A673 (cell line): ENCODE measurements at regions not wholly inside any gene's neighbourhood (a gene's known extent, or its start where the extent isn't known, plus 50 kb on each side); places are given as distances from the start of the nearest gene placed in this dataset.

Experiments
- EZH2 ChIP-seq: fragments of 200-600 bp; sonication (generic); IDR thresholded peaks from 2 replicates; pipeline ENCODE4 v1.6.1; 2017; ENCODE audit warnings: borderline replicate concordance, low read depth, mild to moderate bottlenecking, mixed read lengths, antibody characterized with exemption, low read length; ENCODE audit not compliant: poor library complexity, severe bottlenecking
- TF ChIP-seq, protein P1 (sequence below): fragments of 300-800, 200-600 bp; sonication (generic); conservative IDR thresholded peaks from 2 replicates; pipeline ENCODE4 v1.5.1; 2017; ENCODE audit warnings: low read depth, mild to moderate bottlenecking, antibody characterized with exemption, low read length, moderate library complexity, mixed read lengths

GRCh38 chr1:216793303-216793702 lies 70.1 kb upstream of the ESRRG start:
- TF ChIP-seq, protein P1, sequence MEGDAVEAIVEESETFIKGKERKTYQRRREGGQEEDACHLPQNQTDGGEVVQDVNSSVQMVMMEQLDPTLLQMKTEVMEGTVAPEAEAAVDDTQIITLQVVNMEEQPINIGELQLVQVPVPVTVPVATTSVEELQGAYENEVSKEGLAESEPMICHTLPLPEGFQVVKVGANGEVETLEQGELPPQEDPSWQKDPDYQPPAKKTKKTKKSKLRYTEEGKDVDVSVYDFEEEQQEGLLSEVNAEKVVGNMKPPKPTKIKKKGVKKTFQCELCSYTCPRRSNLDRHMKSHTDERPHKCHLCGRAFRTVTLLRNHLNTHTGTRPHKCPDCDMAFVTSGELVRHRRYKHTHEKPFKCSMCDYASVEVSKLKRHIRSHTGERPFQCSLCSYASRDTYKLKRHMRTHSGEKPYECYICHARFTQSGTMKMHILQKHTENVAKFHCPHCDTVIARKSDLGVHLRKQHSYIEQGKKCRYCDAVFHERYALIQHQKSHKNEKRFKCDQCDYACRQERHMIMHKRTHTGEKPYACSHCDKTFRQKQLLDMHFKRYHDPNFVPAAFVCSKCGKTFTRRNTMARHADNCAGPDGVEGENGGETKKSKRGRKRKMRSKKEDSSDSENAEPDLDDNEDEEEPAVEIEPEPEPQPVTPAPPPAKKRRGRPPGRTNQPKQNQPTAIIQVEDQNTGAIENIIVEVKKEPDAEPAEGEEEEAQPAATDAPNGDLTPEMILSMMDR: no peak
- TF ChIP-seq EZH2: no peak
